SK-N-SH (cell line): ENCODE measurements at regions not wholly inside any gene's neighbourhood (a gene's known extent, or its start where the extent isn't known, plus 50 kb on each side); places are given as distances from the start of the nearest gene placed in this dataset.

Experiments
- CTCF ChIA-PET: fragments of 300-600, 350-600 bp; formaldehyde crosslinking; extraction: SDS; loops from one replicate; lab custom pipeline; 2021; lab: Yijun Ruan, JAX
- POLR2A ChIA-PET: fragments of 350-600 bp; sonication (Branson Sonifier 250); formaldehyde crosslinking; extraction: SDS; loops from one replicate; lab custom pipeline; 2020; ENCODE audit warnings: antibody characterized with exemption, inconsistent platforms; lab: Yijun Ruan, JAX
- DNase-seq: peaks from one replicate; pipeline ENCODE4 v3.0.0; 2012
- H2AFZ ChIP-seq: fragments of 200-600 bp; sonication (generic); 2 replicates; pipeline ENCODE4 v1.8.1; 2016; ENCODE audit warnings: antibody characterized with exemption, mild to moderate bottlenecking, low read depth
- H3F3A ChIP-seq: fragments of 200-600 bp; sonication (generic); replicated peaks from 2 replicates; pipeline ENCODE3; 2016; ENCODE audit warnings: antibody characterized with exemption, mild to moderate bottlenecking; ENCODE audit not compliant: insufficient read depth
- H3K27ac ChIP-seq, 2 experiments: fragments of 200-500 bp in 1 of 2; fragments of 200-600 bp in 1 of 2; sonication (Bioruptor generic) in 1 of 2; sonication (generic), shearing (Covaris generic) in 1 of 2; 2 replicates each; pipeline versions ENCODE4 v1.5.1 to v1.6.1; 2014 to 2016; ENCODE audit warnings: low read depth in 2 of 2, inconsistent platforms in 1 of 2, low read length in 1 of 2, mild to moderate bottlenecking in 1 of 2, mixed read lengths in 1 of 2
- H3K27me3 ChIP-seq: fragments of 200-600 bp; sonication (generic), shearing (Covaris generic); 2 replicates; pipeline ENCODE4 v1.6.1; 2016; ENCODE audit warnings: mixed run types; ENCODE audit not compliant: insufficient read depth
- H3K36me3 ChIP-seq, 2 experiments: fragments of 200-500 bp in 1 of 2; fragments of 200-600 bp in 1 of 2; sonication (Bioruptor generic) in 1 of 2; sonication (generic) in 1 of 2; replicated peaks in 1 of 2; 2 replicates each; pipeline versions ENCODE3 to v1.5.1; 2014 to 2016; ENCODE audit warnings: low read length in 1 of 2, mild to moderate bottlenecking in 1 of 2; ENCODE audit not compliant: insufficient read depth in 2 of 2, control insufficient read depth in 1 of 2
- H3K4me1 ChIP-seq, 2 experiments: fragments of 200-500 bp in 1 of 2; fragments of 200-600 bp in 1 of 2; sonication (Bioruptor generic) in 1 of 2; sonication (generic), shearing (Covaris generic) in 1 of 2; 2 replicates each; pipeline versions ENCODE4 v1.5.1 to v1.6.1; 2014 to 2016; ENCODE audit warnings: low read depth in 1 of 2, low read length in 1 of 2, mixed run types in 1 of 2; ENCODE audit not compliant: insufficient read depth in 2 of 2, control insufficient read depth in 1 of 2
- H3K4me2 ChIP-seq: fragments of 200-600 bp; sonication (generic), shearing (Covaris generic); 2 replicates; pipeline ENCODE4 v1.6.1; 2017; ENCODE audit warnings: mixed run types
- H3K4me3 ChIP-seq, 2 experiments: fragments of 200-500 bp in 1 of 2; fragments of 200-600 bp in 1 of 2; sonication (Bioruptor generic) in 1 of 2; sonication (generic), shearing (Covaris generic) in 1 of 2; 2 replicates each; pipeline versions ENCODE4 v1.5.1 to v1.8.1; 2014 to 2016; ENCODE audit warnings: low read depth in 2 of 2, inconsistent platforms in 1 of 2, low read length in 1 of 2, mild to moderate bottlenecking in 1 of 2, mixed read lengths in 1 of 2, moderate library complexity in 1 of 2
- H3K79me2 ChIP-seq: fragments of 200-600 bp; sonication (generic); 2 replicates; pipeline ENCODE4 v1.8.1; 2017; ENCODE audit warnings: mild to moderate bottlenecking; ENCODE audit not compliant: insufficient read depth
- H3K9ac ChIP-seq: fragments of 200-600 bp; sonication (generic); 2 replicates; pipeline ENCODE4 v1.6.1; 2017; ENCODE audit warnings: mixed run types
- H3K9me2 ChIP-seq: fragments of 200-600 bp; sonication (generic); 2 replicates; pipeline ENCODE4 v1.6.1; 2017; ENCODE audit warnings: mixed run types
- H3K9me3 ChIP-seq: fragments of 200-600 bp; sonication (generic); 2 replicates; pipeline ENCODE4 v1.6.1; 2017; ENCODE audit warnings: mixed run types, mild to moderate bottlenecking, moderate library complexity
- H4K20me1 ChIP-seq: fragments of 200-600 bp; sonication (generic); 2 replicates; pipeline ENCODE4 v1.6.1; 2017; ENCODE audit warnings: mild to moderate bottlenecking, mixed run types; ENCODE audit not compliant: insufficient read depth
- ELF1 ChIP-seq: IDR thresholded peaks from 2 replicates; pipeline ENCODE4 v1.4.0; 2012
- EP300 ChIP-seq, 2 experiments: IDR thresholded peaks; 2 replicates each; pipeline versions ENCODE4 v1.4.0 to v1.6.1; 2012; ENCODE audit warnings: borderline replicate concordance in 1 of 2, low read depth in 1 of 2, low read length in 1 of 2
- EZH2phosphoT487 ChIP-seq: fragments of 200-600 bp; sonication (generic); IDR thresholded peaks from 2 replicates; pipeline ENCODE4 v1.6.1; 2017; ENCODE audit warnings: low read depth, mixed run types, mild to moderate bottlenecking, antibody characterized with exemption, moderate library complexity, borderline replicate concordance
- FOSL2 ChIP-seq: IDR thresholded peaks from 2 replicates; pipeline ENCODE4 v1.4.0; 2012; ENCODE audit warnings: low read depth, mild to moderate bottlenecking, moderate library complexity, borderline replicate concordance
- FOXJ3 ChIP-seq: sonication (generic); formaldehyde crosslinking; IDR thresholded peaks from 2 replicates; pipeline ENCODE4 v1.5.1; 2020; ENCODE audit warnings: mild to moderate bottlenecking, missing genetic modification reagents
- GABPA ChIP-seq: IDR thresholded peaks from 2 replicates; pipeline ENCODE4 v1.4.0; 2012; ENCODE audit warnings: low read depth, mild to moderate bottlenecking
- GATA2 ChIP-seq: sonication (generic); formaldehyde crosslinking; IDR thresholded peaks from 2 replicates; pipeline ENCODE4 v1.5.0; 2020; ENCODE audit warnings: mild to moderate bottlenecking, missing genetic modification reagents
- JUND ChIP-seq: IDR thresholded peaks from 2 replicates; pipeline ENCODE4 v1.4.0; 2012
- MAX ChIP-seq: IDR thresholded peaks from 2 replicates; pipeline ENCODE4 v1.4.0; 2012; ENCODE audit warnings: low read depth
- MEF2A ChIP-seq: IDR thresholded peaks from 2 replicates; pipeline ENCODE4 v1.4.0; 2012; ENCODE audit warnings: low read depth, borderline replicate concordance
- MXI1 ChIP-seq: IDR thresholded peaks from 2 replicates; pipeline ENCODE4 v1.6.1; 2012; ENCODE audit warnings: mild to moderate bottlenecking, low read depth, low read length, improper control_type of control experiment
- NRF1 ChIP-seq: IDR thresholded peaks from 2 replicates; pipeline ENCODE4 v1.6.1; 2012; ENCODE audit warnings: low read depth, mild to moderate bottlenecking, low read length
- PBX3 ChIP-seq: IDR thresholded peaks from 2 replicates; pipeline ENCODE4; 2012
- POLR2AphosphoS5 ChIP-seq: IDR thresholded peaks from 2 replicates; pipeline ENCODE4 v1.6.1; 2012; ENCODE audit warnings: low read depth, low read length
- RCOR1 ChIP-seq: fragments of 150-350 bp; IDR thresholded peaks from 2 replicates; pipeline ENCODE4 v1.6.1; 2017; ENCODE audit warnings: antibody characterized with exemption, low read length
- RFX5 ChIP-seq: IDR thresholded peaks from 2 replicates; pipeline ENCODE4 v1.6.1; 2012; ENCODE audit warnings: mild to moderate bottlenecking, improper control_type of control experiment, low read length
- SMC3 ChIP-seq: IDR thresholded peaks from 2 replicates; pipeline ENCODE4 v1.6.1; 2012; ENCODE audit warnings: low read depth, low read length, improper control_type of control experiment
- TCF12 ChIP-seq: IDR thresholded peaks from 2 replicates; pipeline ENCODE4 v1.4.0; 2012
- USF1 ChIP-seq: IDR thresholded peaks from 2 replicates; pipeline ENCODE4 v1.4.0; 2012; ENCODE audit warnings: low read depth, borderline replicate concordance
- YY1 ChIP-seq: IDR thresholded peaks from 2 replicates; pipeline ENCODE4 v1.4.0; 2012; ENCODE audit warnings: low read depth, mild to moderate bottlenecking
- WGBS: methylation state at CpG from one replicate; pipeline ENCODE4 v1.1.6; 2017; ENCODE audit warnings: low lambda C conversion rate; 5-methylcytosine and 5-hydroxymethylcytosine counted together
- TF ChIP-seq, protein P1 (sequence below): fragments of 150-350 bp; IDR thresholded peaks from 2 replicates; pipeline ENCODE4 v1.6.1; 2017; ENCODE audit warnings: antibody characterized with exemption, low read length, low read depth, borderline replicate concordance

- no peak for TF ChIP-seq POLR2AphosphoS5
- TF ChIP-seq MAX, result no peak
- no peak for TF ChIP-seq JUND
- peak; percentile 20; the same call in 1 of the 2 replicates for TF ChIP-seq MXI1
- TF ChIP-seq GABPA, result no peak
- peak; percentile 51; the same call in 1 of the 2 replicates for TF ChIP-seq FOXJ3 (CRISPR knock-in tag)
- no peak for TF ChIP-seq EZH2phosphoT487
Observed at GRCh38 chr3:186476044-186476468, 68.1 kb downstream of the CRYGS start (continued).

GRCh38 chr3:186473166-186473565 is 71.0 kb downstream of the CRYGS start:
- H4K20me1 ChIP-seq, result no peaks in the 10 kb centered on the region
- no peak overlapping the region for H3K4me2 ChIP-seq
- DNase-seq, result no peak
- WGBS, result 31% methylated on average over 2 of the region's 2 CpGs
- H3K79me2 ChIP-seq, result no peaks in the 10 kb centered on the region
- POLR2A ChIA-PET, result no interaction called here
- CTCF ChIA-PET, result no interaction called here
- no peaks in the 10 kb centered on the region for H3K36me3 ChIP-seq
- no peaks in the 10 kb centered on the region for H3F3A ChIP-seq
- H3K4me3 ChIP-seq, result no peak overlapping the region
- no peak overlapping the region for H3K27ac ChIP-seq
- peaks cover 0 to 21% of the 10 kb centered on the region in 2 experiments; a peak in 1 of 4 replicates for H3K4me1 ChIP-seq
- H3K9ac ChIP-seq, result no peak overlapping the region
- TF ChIP-seq MXI1, result no peak
- TF ChIP-seq ELF1, result no peak
- H3K27me3 ChIP-seq, result no peaks in the 10 kb centered on the region; the same call in 1 of the 2 replicates
- no peaks in the 10 kb centered on the region for H3K9me3 ChIP-seq
- no peaks in the 10 kb centered on the region for H3K9me2 ChIP-seq
- no peak overlapping the region for H2AFZ ChIP-seq

DNA sequence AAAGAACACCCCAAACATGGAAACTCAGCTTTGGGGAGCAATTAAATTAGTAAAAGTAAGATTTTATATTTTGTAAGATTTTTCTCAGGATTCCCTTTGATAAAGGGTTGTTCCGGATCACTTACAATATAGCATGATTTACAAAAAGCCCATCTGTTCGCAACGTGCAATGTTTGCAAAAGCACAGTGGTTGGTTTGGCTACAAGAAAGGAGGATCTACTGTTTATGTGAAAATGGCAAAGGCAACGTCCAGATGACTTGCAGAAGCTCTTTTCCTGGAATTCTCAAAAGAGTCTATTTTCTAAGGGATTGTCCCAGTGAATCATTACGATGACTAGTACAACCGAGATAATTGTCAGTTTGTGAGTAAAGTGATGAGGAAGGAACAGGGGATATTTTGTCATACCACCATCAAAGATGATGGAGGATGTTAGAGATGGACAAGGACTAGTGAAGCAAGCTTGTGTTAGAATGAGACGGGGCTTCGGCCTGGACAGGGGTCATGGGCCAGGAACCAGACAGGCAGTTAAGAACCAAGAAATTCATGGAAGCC is 71.6 kb downstream of the CRYGS start:
- H3K36me3 ChIP-seq, result no peaks in the 10 kb centered on the region
- no peak overlapping the region for H3K4me2 ChIP-seq
- H3K4me1 ChIP-seq, result peaks cover 0 to 21% of the 10 kb centered on the region in 2 experiments; a peak in 1 of 4 replicates
- 72% methylated on average over 8 of the region's 8 CpGs for WGBS
- H3K27ac ChIP-seq, result no peak overlapping the region
- no peak overlapping the region for H3K4me3 ChIP-seq
- CTCF ChIA-PET, result interaction anchor here (0.7 to 1.1 kb wide), 3 partner anchors 18 to 213 kb away, joined by 3 to 4 read pairs (median 4); no protein-coding TSS in a partner anchor
- no peaks in the 10 kb centered on the region for H3K9me3 ChIP-seq
- H3K9ac ChIP-seq, result no peak overlapping the region
- H2AFZ ChIP-seq, result no peak overlapping the region
- H3K27me3 ChIP-seq, result peaks cover 6% of the 10 kb centered on the region; the same call in 1 of the 2 replicates
- TF ChIP-seq USF1 (no peak), FOSL2 (no peak), YY1 (no peak), FOXJ3 (CRISPR knock-in tag) (no peak), NRF1 (no peak), GATA2 (CRISPR knock-in tag) (no peak), RCOR1 (no peak), POLR2AphosphoS5 (no peak), MXI1 (no peak), EP300 (IDR thresholded peaks at IDR 0.05; ENCODE audit: borderline replicate concordance in 1 of 2, low read depth in 1 of 2, low read length in 1 of 2) (no peak), PBX3 (no peak), TCF12 (no peak), JUND (no peak), ELF1 (no peak), MEF2A (no peak), RFX5 (no peak), SMC3 (no peak)
- TF ChIP-seq, protein P1, sequence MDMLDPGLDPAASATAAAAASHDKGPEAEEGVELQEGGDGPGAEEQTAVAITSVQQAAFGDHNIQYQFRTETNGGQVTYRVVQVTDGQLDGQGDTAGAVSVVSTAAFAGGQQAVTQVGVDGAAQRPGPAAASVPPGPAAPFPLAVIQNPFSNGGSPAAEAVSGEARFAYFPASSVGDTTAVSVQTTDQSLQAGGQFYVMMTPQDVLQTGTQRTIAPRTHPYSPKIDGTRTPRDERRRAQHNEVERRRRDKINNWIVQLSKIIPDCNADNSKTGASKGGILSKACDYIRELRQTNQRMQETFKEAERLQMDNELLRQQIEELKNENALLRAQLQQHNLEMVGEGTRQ, result no peak
- no peaks in the 10 kb centered on the region for H4K20me1 ChIP-seq
- no peak for DNase-seq
- no peaks in the 10 kb centered on the region for H3K9me2 ChIP-seq
- H3F3A ChIP-seq, result no peaks in the 10 kb centered on the region
- no peaks in the 10 kb centered on the region for H3K79me2 ChIP-seq
- POLR2A ChIA-PET, result no interaction called here
